Right atrium auricular region (tissue), 2 donors: ENCODE measurements at regions not wholly inside any gene's neighbourhood (a gene's known extent, or its start where the extent isn't known, plus 50 kb on each side); places are given as distances from the start of the nearest gene placed in this dataset.

Experiments used
- DNase-seq: peaks from one replicate; pipeline ENCODE4 v3.0.0-alpha.2; 2019; ENCODE audit warnings: low spot score
- H3K27ac ChIP-seq, 2 donors: fragments of 200-600 bp; sonication (generic); 1 replicate in 1 of 2; 2 replicates in 1 of 2; pipeline ENCODE4 v1.5.1; 2016 to 2019
- H3K27me3 ChIP-seq, 2 donors: fragments of 200-600 bp; sonication (generic); one replicate each; pipeline versions ENCODE4 v1.5.1 to v1.6.0; 2017 to 2019
- H3K36me3 ChIP-seq: fragments of 200-600 bp; sonication (generic); one replicate; pipeline ENCODE4 v1.5.1; 2016
- H3K4me1 ChIP-seq, 2 donors: fragments of 200-600 bp; sonication (generic); one replicate each; pipeline versions ENCODE4 v1.5.1 to v1.6.0; 2017 to 2019
- H3K4me3 ChIP-seq, 2 donors: fragments of 200-600 bp; sonication (generic); 1 replicate in 1 of 2; 2 replicates in 1 of 2; pipeline ENCODE4 v1.5.1; 2017 to 2019; ENCODE audit warnings: mild to moderate bottlenecking in 1 of 2, moderate library complexity in 1 of 2
- H3K9me3 ChIP-seq, 2 donors: fragments of 200-600 bp; sonication (generic); one replicate each; pipeline ENCODE4 v1.5.1; 2019
- TF ChIP-seq, protein P1 (sequence below), 2 donors: fragments of 200-600 bp; sonication (generic); IDR thresholded peaks; one replicate each; pipeline ENCODE4 v1.5.1; 2019; ENCODE audit warnings: antibody characterized with exemption in 2 of 2

DNA sequence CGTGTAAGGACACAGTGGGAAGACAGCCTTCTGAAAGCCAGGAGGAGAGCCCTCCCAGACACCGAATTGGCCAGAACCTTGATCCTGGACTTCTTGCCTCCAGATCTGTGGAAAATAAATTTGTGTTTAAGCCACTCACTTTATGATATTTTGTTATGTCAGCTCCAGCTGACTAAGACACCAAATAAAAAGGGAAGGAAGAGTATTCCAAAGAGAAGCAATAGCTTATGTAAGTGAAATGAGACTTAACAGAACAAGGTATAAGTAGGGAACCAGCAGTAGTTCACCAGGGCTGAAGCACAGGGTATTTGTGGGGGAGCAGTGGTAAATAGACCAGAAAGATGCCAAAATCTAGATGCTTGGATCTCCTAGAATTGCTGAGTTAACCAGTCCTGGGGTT is 94.2 kb upstream of the WLS start:
- TF ChIP-seq, protein P1, sequence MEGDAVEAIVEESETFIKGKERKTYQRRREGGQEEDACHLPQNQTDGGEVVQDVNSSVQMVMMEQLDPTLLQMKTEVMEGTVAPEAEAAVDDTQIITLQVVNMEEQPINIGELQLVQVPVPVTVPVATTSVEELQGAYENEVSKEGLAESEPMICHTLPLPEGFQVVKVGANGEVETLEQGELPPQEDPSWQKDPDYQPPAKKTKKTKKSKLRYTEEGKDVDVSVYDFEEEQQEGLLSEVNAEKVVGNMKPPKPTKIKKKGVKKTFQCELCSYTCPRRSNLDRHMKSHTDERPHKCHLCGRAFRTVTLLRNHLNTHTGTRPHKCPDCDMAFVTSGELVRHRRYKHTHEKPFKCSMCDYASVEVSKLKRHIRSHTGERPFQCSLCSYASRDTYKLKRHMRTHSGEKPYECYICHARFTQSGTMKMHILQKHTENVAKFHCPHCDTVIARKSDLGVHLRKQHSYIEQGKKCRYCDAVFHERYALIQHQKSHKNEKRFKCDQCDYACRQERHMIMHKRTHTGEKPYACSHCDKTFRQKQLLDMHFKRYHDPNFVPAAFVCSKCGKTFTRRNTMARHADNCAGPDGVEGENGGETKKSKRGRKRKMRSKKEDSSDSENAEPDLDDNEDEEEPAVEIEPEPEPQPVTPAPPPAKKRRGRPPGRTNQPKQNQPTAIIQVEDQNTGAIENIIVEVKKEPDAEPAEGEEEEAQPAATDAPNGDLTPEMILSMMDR (IDR thresholded peaks at IDR 0.05): no peak
- Histone ChIP-seq H3K36me3 (no peaks in the 10 kb centered on the region), H3K4me3 (no peak overlapping the region), H3K9me3 (no peaks in the 10 kb centered on the region), H3K4me1 (no peaks in the 10 kb centered on the region), H3K27me3 (no peaks in the 10 kb centered on the region), H3K27ac (no peak overlapping the region)
- no peak for DNase-seq

DNA sequence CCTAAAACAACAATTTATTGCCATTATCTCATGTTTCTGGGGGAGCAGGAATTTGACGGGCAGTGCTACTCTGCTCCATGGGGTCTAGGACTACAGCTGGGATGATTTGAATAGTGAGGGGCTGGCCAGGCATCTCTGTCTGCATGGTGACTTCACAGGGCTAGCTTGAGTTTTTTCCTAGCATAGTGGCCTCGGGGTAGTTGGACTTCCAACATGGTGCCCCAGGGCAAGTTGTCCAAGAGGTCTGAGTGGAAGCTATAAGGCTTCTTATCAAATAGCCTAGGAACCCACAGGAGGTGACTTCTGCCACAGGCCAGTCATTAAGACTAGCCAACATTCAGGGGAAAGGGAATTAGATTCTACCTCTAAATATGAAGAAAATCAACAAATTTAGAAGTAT is 92.0 kb upstream of the WLS start:
- Histone ChIP-seq H3K27ac (no peak overlapping the region), H3K36me3 (no peaks in the 10 kb centered on the region), H3K4me3 (no peak overlapping the region), H3K27me3 (no peaks in the 10 kb centered on the region), H3K9me3 (no peaks in the 10 kb centered on the region), H3K4me1 (no peaks in the 10 kb centered on the region)
- TF ChIP-seq, protein P1 (IDR thresholded peaks at IDR 0.05): no peak
- no peak for DNase-seq

DNA sequence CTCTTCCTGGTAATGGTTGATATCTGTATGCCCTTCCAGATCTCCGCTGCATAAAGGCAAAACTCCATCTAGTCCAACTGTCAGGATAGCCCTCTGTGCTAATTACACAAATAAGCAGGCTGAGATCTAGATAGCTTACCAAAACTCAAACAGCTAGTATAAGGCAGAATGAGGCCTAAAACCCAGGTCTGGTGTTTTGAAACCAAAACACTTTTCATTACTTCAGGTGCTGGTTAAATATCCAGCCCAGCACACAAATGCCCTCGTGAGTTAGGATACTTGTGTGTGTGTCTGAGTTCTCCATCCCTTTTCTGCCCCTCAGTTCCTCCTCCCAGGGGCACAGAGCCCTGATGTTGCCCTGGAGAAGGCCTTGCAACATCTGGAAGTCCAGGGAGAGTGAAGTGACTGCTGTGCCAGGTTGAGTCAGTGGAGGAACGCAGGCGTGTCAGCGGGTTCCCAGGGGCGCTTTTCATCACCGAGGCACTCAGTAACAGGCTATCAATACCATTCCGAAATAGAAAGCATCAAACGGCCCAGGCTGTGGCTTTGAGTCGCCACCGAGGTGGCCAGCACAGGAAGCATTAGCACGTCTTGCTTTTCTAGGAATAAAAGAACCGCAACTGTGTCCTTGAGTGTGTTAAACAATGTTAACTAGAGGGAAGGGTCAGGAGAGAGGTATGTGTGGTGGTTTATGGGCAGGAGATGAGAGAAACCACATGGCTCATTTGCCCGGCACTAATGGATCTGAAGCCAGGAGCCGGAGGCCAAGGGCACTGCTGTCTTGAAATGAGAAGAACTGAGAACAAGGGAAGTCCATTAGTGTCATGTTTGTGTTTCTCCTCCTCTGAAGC is 90.7 kb upstream of the WLS start:
- H3K27me3 ChIP-seq: no peaks in the 10 kb centered on the region
- no peak overlapping the region for H3K27ac ChIP-seq
- DNase-seq: no peak

DNA sequence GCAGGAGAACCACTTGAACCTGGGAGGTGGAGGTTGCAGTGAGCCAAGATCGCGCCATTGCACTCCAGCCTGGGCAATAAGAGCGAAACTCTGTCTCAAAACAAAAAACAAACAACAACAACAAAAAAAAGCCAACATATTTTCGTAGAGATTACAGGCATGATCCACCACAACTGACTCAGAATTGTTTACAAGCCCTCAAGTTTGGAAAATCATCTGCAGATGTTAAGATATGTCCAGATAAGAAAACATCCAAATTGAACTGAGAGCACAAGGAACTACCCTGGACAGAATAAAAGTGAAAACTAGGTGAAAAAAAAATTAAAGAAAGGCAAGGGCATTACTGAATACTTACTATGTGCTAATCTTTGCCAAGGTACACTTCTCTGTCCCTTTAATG is 89.8 kb upstream of the WLS start:
- no peak overlapping the region for H3K4me3 ChIP-seq
- no peaks in the 10 kb centered on the region for H3K9me3 ChIP-seq
- no peak overlapping the region for H3K27ac ChIP-seq
- H3K4me1 ChIP-seq: no peaks in the 10 kb centered on the region
- H3K36me3 ChIP-seq: no peaks in the 10 kb centered on the region
- no peak for DNase-seq
- TF ChIP-seq, protein P1 (IDR thresholded peaks at IDR 0.05): no peak
- H3K27me3 ChIP-seq: no peaks in the 10 kb centered on the region

More for the DNA sequence above, 90.7 kb upstream of the WLS start:
- no peaks in the 10 kb centered on the region for H3K9me3 ChIP-seq
- no peaks in the 10 kb centered on the region for H3K36me3 ChIP-seq
- no peaks in the 10 kb centered on the region for H3K4me1 ChIP-seq
- TF ChIP-seq, protein P1 (IDR thresholded peaks at IDR 0.05): no peak
- no peak overlapping the region for H3K4me3 ChIP-seq

DNA sequence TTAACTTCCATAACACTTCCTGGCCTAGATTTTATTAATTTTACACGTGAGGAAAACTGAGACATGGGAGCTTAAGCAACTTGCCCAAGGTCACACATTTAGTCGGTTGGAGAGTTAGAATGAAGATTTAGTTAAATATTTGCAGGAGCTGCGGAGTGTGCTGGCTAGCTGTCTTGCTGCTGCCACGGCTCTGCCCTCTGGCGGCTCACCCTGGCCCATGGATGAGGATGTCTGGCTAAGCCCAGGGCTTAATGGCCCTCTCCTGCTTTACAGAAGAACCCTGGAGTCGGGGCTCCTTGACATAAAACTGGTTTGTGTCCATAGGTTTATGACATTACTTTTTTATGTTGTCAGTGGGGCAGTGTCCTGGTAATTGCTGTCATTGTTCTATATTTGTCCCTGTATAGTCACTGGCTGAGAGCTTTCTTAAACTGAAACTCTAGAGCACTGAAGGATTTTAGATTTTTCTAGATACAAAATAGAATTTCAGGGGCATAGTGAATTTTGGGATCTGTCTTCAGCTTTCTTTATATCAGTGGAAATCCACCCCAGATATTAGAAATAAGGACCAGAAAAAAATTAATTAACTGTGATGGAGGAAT is 88.9 kb upstream of the WLS start:
- H3K27ac ChIP-seq: no peak overlapping the region
- TF ChIP-seq, protein P1 (IDR thresholded peaks at IDR 0.05): peak; percentile 29 to 79
- H3K9me3 ChIP-seq: no peaks in the 10 kb centered on the region
- H3K36me3 ChIP-seq: no peaks in the 10 kb centered on the region
- no peak overlapping the region for H3K4me3 ChIP-seq
- H3K27me3 ChIP-seq: no peaks in the 10 kb centered on the region
- DNase-seq: peak; percentile 67
- no peaks in the 10 kb centered on the region for H3K4me1 ChIP-seq
